ENCODE measurements at regions not wholly inside any gene's neighbourhood (a gene's known extent, or its start where the extent isn't known, plus 50 kb on each side); places are given as distances from the start of the nearest gene placed in this dataset.
A peak's percentile ranks its signal among the peaks of the same experiment; 100 is the strongest.

DNA sequence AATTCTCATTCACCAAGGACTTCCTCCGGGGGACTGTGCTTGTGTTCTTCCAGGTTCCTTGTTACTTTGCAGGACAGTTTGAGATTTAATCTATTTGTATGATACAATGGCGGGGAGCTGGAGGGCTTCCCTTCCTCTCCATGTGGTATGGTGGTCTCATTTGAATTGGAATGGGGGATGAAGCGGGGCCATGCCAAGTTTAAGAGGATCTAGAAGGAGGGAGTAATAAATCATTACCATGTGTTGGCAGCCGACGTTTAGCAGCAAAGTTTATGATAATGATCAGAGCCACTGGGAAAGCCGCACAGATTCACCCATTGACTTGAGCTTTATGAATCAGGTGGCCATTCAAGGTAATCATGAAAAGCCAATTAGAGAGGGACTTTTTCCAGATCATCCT lies 355.1 kb upstream of the MGMT start:
- no peak for ATAC-seq
- no peak for DNase-seq

DNA sequence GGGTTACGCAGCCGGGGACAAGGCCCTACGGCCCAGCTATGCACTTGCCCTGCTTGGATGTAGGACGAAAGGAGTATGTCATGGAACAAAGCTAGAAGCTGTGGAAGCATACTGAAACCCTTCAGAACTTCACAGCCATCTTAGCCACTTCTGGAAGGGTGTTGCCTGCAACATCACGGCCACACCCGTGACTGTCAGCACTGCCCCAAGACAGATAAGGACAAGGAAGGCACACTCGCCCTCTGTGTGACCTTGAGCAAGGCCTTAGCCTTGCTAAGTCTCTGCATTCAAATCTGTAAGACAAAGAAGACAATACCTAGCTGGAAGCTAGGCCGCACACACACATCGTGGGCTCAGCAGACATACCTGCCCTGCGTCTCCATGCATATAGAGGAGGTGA lies 352.5 kb upstream of the MGMT start:
- ATAC-seq (no peak), DNase-seq (no peak)

DNA sequence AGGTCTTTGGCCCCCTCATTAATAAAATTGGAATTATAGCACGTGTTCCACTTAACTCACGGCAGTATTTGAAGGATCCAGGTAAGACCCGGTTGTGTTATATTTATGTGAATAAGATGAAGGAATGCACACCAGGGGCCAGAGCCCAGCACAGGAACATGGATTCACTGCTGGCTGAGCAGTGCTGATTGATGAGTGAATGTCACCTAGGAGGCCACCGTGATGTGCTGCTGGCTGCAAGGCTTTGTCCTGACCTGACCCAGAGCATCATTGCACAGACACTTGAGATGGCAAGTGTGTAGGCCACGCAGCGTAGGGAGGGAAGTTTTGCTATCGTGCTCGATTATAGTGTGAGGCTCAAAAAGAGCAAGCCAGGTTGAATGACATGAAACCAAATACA lies 350.7 kb upstream of the MGMT start:
- ATAC-seq (no peak), DNase-seq (no peak)

DNA sequence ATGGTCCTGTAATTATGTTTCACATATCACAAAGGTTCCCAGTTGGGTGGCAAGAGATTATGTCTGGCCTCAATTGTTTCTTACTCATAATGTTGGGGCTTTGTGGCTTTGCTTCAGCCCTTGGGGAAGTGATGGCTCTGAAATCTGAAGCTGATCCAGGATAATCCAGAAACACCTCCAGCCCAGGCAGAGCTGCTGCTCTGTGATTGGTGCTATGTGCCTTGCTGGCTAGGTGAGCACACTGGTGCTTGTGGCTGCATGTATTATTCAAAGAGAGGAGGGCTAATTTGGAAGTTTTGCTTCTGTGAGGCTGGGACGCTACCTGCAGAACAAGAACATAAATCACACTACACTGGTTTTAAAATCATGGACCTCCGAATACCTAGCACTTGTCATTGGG lies 346.6 kb upstream of the MGMT start:
- DNase-seq: no peak
- ATAC-seq: no peak

DNA sequence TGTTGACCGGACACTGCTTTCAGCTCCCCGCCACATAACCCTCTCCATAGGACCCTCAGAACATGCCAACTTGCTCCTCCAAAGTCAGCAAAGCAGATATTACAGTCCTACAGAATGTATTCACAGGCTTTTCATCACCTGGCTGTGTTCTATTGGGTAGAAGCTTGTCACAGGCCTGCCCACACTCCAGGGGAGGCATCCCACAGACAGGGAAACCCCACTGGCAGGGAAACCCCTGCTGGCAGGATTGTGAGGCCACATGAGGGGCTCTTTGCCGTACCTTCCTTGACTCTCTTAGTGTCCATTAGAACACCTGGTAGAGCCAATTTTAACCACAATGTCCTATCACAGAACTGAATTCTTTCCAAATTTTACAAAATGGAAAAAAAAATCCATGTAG lies 344.2 kb upstream of the MGMT start:
- DNase-seq (no peak), ATAC-seq (no peak)

DNA sequence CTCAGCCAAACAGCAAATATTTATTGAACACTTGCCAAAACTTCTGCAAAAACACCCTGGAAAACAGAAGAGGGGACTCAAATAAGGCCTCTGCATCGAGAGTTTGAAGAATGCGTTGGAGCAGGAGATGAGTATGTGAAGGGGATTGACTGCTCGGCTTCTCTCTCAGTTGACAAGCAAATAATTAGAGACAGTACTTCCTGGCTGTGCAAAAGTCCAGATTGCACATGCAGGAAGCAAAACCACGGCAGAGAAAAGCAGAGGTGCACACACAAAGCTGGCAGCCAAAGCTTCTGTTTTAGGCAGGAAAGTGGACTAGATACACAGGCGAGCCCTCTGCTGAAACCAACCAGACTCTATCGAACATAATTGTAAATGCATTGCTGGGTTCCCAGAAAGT lies 343.6 kb upstream of the MGMT start:
- DNase-seq (no peak), ATAC-seq (no peak)

DNA sequence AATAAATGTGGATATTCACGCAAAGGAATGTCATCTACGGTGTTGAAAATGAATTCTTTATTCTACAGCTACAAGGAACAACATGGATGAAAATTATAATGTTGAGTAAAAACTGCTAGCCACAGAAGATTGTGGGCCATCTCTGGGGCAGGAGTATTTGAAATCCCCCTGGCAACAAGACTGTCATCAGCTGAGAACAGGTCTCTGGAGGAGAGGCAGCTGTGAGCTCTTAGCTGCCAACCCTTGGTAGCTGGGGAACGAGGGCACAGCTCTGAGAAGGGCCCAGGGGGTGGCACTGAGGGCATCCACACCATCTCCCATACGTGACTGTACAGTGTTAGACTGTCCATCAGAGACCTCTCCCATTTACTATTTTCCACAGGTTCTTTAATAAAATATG lies 340.1 kb upstream of the MGMT start:
- DNase-seq: no peak
- ATAC-seq: no peak

DNA sequence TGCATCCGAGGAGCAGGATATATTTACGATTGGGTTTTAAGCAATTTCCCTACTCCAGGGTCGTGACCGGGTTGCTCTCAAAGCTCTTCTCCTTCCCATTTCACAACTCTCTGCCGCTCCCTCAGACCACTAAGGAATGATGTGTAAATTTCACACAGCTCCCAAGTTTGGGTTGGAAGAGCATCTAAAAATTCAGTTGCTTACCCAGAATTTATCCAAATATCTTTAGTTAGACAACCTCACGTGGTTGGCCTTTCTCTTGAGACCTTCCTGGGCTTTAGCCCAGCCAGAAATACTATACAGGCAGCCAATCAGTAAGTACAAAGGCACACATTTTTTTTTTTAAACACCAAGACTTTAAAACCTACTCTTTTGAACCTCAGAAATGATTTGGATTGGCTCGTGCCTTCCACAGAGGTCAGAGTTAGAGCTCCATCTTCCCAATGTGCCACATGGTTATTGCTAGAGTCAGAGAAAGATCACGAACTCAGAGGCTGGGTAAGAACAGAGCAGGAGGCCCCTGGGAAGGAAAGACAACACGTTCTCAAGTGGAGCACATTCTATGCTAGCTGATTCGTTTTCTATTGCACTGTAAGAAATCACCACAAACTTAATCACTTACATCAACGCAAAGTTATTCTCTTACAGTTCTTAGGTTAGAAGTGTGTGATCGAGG lies 335.4 kb upstream of the MGMT start:
- ATAC-seq (no peak), DNase-seq (no peak)

DNA sequence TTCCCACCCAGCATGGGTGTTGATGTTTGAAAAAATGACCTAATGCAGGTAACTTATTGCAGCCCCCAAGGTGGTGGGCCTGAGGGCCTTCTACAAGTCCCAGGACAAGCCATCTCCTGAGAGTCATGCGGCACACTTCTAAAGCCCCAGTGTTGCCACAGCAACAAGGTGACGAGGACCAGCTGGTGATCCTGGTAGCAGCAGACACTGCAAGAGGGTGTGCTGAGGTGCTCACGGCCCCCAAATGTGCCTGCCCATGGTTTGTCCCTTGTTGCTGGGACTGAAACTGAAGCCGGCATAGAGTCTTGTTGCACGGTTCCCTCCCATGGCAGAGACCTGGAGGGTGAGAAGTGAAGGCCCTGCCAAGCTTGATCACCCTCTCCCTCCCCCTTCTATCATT lies 333.2 kb upstream of the MGMT start:
- DNase-seq: no peak
- no peak for ATAC-seq

DNA sequence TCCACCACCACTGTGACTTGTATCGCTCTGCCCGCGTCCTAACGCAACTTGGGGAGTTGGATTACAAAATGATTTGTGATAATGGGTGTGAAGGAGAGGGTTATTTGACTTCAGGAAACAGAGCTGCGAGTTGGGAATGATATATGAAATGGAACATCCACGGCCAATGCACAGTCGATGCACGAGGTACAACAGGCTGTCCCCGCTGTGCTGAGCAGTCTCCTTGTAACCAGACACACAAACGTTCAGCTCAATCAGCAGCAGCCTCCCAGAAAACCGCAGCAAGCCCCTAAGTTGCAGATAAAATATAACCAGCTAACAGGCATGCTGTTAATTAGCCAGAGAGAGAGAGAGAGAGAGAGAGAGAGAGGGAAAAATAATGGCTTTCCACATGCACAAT lies 332.7 kb upstream of the MGMT start:
- no peak for DNase-seq
- no peak for ATAC-seq

DNA sequence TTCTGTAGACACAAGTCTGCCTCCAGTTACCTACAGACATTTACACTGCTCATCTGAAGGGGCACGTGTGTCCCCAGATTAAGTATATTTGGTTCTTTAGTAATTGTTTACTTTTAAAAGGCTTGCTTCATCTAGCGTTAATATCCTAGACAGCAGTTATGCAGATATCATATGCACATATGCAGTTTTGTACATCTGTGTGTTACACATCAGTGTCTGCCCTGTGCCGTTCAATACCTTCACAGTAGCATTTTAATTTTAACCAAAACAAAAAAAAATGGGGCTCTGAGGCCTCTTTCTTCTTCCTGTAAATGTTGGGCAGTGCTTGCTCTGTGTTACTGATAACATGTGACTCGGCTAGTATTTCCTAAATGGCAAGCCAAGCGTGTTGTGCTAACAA lies 331.4 kb upstream of the MGMT start:
- ATAC-seq (no peak), DNase-seq (no peak)

DNA sequence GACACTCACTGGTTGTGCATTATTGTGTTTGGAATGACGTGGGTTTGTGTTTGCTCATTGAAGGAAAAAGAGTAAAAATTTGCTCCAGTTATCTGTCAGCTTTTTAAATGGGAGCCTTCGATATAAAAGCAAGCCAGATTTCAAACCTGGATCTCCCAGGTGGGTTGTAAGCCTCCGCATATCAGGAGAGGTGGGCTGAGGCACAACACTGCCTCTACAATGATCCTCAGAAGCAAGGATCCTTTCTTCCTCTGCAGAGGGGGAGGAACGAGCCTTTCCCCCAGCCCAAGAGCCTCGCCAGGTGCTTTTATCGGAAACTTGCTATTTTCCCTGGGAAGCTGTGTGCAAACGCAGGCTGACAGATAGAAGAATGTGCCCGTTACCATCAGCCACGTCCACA lies 331.0 kb upstream of the MGMT start:
- DNase-seq (no peak), ATAC-seq (no peak)

DNA sequence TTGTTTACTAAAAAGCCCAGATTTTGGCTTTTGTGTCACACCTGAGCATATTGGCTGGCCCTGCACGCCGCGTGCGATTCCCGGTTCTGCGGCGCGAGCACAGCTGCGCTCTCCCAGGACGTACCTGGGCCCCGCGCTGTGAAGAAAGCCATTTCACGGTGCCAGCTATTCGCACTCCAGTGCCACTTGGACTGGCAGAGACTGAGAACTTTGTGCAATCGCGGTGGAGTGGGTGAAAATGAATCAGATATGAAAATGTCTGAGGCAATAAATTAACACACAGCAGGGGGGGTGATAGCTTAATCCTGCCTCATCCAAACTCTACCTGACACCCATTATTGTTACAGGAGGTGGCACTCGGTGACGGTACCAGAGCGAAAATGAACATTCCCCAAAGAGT lies 330.1 kb upstream of the MGMT start:
- ATAC-seq (no peak), DNase-seq (no peak)

DNA sequence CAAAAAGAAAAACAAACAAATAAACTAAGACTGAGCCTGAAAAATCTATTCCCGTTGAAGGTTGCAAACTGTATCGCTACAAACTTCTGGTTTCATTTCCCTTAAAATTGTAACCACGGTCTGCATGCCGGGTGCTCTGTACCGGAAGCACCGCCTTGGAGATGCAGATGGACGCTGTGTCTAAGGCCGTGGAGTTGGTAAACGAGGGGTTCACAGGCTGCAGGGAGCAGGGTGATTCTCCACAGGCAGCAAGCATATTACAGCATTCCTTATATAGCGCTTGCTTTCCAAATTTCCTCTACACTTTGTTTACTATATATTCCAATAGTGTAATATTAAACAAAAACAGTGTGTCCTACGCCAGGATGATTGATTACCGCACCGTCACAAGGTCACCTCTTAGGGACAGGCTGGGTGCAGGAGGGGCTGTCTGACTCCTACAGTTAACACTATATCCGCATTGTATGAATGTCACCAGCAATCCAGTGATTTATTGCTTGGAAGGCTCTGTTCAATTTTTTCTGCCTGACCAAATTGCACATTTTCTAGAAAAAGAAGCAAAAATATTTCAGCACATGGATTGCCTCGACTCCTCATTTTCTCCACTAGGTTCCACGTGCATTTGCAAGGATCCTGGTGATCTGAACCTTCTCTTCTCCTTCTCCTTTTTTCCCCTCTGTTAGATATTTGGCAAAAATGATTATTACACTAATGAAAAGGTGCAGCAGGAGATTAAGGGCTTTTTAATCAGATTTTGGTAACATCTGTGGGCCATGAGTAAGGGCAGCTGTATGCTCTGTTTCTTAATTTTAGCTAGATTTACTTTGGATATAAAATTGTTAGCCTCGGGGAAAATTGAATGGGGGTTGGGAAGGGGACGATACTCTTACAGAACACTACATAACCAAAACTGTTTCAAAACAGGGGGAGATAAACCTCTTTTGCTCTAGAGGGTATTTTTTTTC lies 325.8 kb upstream of the MGMT start:
- no peak for DNase-seq
- ATAC-seq: no peak

DNA sequence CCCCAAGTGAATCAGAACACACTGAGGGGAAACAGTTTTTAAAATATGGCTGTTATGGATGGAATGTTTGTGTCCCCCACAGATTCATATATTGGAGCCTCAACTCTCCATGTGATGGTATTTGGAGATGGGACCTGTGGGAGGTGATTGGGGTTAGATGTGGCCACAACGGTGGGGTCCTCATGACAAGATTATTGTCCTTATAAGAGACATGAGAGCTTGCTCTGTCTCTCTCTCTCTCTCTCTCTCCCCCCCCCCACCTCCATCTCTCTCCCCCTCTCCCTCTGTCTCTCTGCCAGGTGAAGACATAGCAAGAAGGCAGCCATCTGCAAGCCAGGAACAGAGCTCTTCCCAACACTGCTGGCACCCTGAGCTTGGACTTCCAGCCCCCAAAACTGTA lies 315.8 kb upstream of the MGMT start:
- DNase-seq (no peak), ATAC-seq (no peak)

DNA sequence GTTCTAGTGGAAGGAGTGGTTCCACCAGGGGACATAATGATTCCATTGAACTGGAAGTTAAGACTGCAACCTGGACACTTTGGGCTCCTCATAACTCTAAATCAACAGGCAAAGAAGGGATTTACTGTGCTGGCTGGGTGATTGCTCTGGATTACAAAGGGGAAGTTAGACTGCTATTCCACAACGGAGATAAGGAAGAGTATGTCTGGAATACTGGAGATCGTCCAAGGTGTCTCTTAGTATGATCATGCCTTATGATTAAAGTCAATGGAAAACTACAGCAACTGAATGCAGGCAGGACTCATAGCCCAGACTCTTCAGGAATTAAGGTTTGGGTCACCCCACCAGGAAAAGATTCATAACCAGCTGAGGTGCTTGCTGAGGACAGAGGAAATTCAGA lies 310.6 kb upstream of the MGMT start:
- DNase-seq (no peak), ATAC-seq (no peak)

DNA sequence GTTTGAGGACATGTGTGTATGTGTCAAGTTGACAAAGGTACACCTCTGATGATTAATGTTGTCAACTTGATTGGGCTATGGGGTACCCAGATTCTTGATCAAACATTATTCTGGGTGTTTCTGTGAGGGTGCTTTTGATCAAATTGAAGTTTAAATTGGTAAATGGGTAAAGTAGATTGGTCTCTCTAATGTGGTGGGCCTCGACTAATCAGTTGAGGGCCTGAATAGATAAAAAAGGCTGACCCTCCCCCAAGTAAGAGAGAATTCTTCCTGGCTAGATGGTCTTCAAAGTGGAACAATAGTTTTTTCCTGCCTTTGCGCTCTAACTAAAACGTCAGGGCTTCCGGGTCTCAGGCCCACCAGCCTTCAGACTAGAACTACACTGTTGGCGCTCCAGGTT lies 309.9 kb upstream of the MGMT start:
- ATAC-seq: no peak
- no peak for DNase-seq

DNA sequence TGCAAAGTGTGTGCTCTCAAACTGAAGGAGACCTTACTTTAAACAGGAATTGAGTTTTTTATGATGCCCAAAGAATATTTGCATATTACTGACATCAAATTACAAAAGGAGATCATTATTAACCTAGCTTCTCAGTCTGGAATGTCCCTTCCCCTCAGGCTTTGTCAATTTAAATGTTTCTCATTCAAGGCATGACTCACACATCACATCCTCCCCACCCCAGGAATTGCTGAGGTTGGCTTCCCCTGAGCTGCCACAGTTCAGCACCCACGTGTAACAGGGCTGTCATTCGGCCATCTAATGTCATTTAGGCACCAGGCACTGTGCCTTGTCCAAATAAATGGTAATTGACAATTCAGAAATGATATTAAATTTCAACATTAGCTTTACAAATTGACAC lies 305.9 kb upstream of the MGMT start:
- ATAC-seq (peak; percentile 43), DNase-seq (peak; percentile 13)

DNA sequence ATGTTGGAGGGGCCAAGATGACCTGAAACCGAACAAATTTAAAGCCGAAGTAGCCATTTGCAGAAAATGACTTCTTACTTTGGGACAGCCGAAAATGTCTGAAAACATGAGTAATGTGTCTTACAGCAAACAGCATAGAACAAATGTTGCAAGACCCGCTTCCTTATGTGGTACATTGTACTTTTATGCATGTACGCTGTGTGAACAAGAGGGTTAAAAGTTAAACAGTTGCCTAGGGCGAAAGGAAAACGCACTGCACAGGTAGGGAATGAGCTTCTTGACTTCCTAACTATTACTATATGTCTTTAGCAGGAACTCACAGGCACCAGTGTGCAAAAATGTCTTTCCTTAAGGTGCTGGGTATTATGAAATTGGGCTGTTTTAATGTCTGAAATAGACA lies 303.5 kb upstream of the MGMT start:
- ATAC-seq (no peak), DNase-seq (no peak)

DNA sequence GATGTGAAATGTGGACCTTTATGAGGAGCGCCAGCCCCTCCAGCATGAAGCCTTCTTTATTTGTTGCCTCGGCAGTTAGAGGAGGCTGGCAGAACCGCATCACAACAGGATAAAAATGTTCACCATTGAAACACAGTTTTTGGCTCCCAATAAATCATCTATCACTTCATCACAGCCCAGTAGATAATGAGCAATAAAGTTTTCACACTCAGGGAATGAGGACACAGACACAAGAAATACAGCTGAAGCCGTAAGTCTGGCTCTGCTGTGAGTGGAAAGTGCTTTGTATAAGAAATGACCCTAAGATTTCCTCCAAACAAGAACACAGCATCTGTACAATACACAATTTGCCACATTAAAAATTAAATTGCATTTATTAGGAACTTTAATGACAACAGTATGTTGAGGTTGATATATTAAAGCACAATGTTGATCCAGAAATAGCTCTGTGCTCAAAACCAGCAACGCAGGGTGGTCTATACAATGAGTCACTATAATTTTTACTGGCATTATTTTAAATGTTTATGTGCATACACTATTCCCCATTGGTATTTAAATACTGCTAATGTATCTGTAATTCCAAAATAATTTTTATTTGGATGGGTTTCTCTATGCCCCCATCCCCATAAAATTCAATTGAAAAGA lies 301.8 kb upstream of the MGMT start:
- ATAC-seq (no peak), DNase-seq (no peak)

DNA sequence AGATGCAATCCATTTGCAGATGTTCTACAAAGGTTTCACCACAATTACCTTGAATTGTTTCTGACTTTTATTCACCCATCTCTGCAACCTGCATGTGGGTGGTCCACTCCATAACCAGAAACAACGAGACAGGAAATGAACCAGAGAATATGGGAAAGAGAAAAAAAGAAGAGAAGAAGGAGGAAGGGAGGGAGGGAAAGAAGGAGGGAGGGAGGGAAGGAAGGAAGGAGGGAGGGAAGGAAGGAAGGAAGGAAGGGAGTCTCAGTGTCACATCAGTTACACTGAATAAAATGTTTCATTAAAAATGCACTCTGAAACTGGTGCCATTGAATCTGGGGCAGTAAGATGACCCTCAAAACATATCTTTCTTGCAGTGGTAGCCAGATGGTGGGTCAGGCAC lies 301.3 kb upstream of the MGMT start:
- ATAC-seq (no peak), DNase-seq (no peak)

DNA sequence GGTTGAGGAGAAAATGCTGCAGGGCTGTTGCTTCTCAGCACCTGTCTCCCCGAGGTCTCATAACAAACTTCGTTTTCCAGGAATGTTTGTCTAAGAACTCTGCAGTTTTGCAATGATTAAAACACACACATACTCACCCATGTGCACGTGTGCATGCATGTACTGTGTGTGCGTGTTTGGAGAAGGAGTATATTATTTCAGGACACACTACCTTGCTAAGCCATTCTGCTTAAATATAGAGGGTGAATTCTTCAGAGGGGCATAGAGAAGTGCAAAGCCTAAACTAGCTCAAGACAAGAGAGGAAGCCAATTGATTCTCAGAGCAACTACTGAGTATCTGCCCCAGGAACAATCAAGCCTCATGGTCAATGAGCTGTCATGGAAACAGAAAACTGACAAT lies 298.4 kb upstream of the MGMT start:
- ATAC-seq (no peak), DNase-seq (no peak)

DNA sequence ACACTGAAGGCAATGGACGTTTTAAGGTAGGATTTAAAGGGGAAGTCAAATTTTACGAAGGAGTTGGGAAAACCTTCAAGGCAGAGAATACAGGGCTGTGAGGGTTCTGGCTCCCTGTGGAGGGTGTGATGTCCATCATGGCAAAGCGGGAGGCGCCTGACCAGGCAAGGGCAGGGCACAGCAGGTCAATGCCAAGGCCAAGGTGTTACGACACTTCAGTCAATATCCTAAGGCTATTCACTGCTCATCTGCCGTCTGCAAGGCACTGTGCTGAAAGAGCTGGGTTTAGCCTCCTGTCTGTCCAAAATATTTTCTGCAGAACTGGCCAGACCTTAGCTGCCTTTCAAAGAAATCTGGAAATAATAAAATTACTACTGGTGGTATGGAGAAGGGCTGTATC lies 297.9 kb upstream of the MGMT start:
- DNase-seq: no peak
- no peak for ATAC-seq

Data from stimulated activated naive CD8-positive, alpha-beta T cell treated with anti-CD3 and anti-CD28 coated beads, Interleukin-15, Interleukin-2, amounts not matched to agents 100 U/mL and 50 U/mL, for 24 hours (primary cell).